H9 (cell line): ENCODE measurements at regions not wholly inside any gene's neighbourhood (a gene's known extent, or its start where the extent isn't known, plus 50 kb on each side); places are given as distances from the start of the nearest gene placed in this dataset.

Experiments used
- DNase-seq: peaks from one replicate; pipeline ENCODE4 v3.0.0-alpha.2; 2017
- H2AFZ ChIP-seq: one replicate; pipeline ENCODE4 v1.6.1; 2013; ENCODE audit warnings: mild to moderate bottlenecking, low read length, control low read depth, moderate library complexity
- H2AK5ac ChIP-seq: 2 replicates; pipeline ENCODE4 v1.6.1; 2013; ENCODE audit warnings: low read length, control low read depth, mixed read lengths; ENCODE audit not compliant: insufficient read length
- H2BK120ac ChIP-seq: one replicate; pipeline ENCODE4 v1.6.1; 2013; ENCODE audit warnings: low read depth, mild to moderate bottlenecking, low read length, control low read depth, inconsistent platforms; ENCODE audit not compliant: poor library complexity, severe bottlenecking
- H2BK12ac ChIP-seq: 2 replicates; pipeline ENCODE4 v1.6.1; 2013; ENCODE audit warnings: low read length, control low read depth, mixed read lengths, low read depth; ENCODE audit not compliant: insufficient read length
- H2BK15ac ChIP-seq: 2 replicates; pipeline ENCODE4 v1.6.1; 2013; ENCODE audit warnings: low read depth, low read length, control low read depth
- H2BK20ac ChIP-seq: one replicate; pipeline ENCODE4 v1.6.1; 2013; ENCODE audit warnings: low read depth, mild to moderate bottlenecking, low read length, control low read depth, inconsistent platforms; ENCODE audit not compliant: poor library complexity, severe bottlenecking
- H2BK5ac ChIP-seq: 2 replicates; pipeline ENCODE4 v1.6.1; 2013; ENCODE audit warnings: low read length, control low read depth, mixed read lengths; ENCODE audit not compliant: insufficient read length
- H3K14ac ChIP-seq: 2 replicates; pipeline ENCODE4 v1.6.1; 2013; ENCODE audit warnings: low read length, control low read depth; ENCODE audit not compliant: insufficient read depth
- H3K18ac ChIP-seq: 2 replicates; pipeline ENCODE4 v1.6.1; 2013; ENCODE audit warnings: low read depth, mild to moderate bottlenecking, mixed read lengths, low read length, control low read depth; ENCODE audit not compliant: insufficient read length
- H3K23ac ChIP-seq: 2 replicates; pipeline ENCODE4 v1.6.1; 2013; ENCODE audit warnings: low read length, control low read depth, mixed read lengths, low read depth; ENCODE audit not compliant: insufficient read length
- H3K23me2 ChIP-seq: 2 replicates; pipeline ENCODE4 v1.6.1; 2013; ENCODE audit warnings: low read depth, mild to moderate bottlenecking, mixed read lengths, low read length, control low read depth; ENCODE audit not compliant: insufficient read length, poor library complexity, severe bottlenecking
- H3K27ac ChIP-seq: 2 replicates; pipeline ENCODE4 v1.5.1; 2013; ENCODE audit warnings: low read length, control low read depth, mixed read lengths, low read depth; ENCODE audit not compliant: insufficient read length
- H3K27me3 ChIP-seq: 2 replicates; pipeline ENCODE4 v1.6.1; 2013; ENCODE audit warnings: low read length, control low read depth, inconsistent platforms; ENCODE audit not compliant: insufficient read depth
- H3K4ac ChIP-seq: 2 replicates; pipeline ENCODE4 v1.6.1; 2013; ENCODE audit warnings: low read depth, mild to moderate bottlenecking, control low read depth, inconsistent platforms, low read length, moderate library complexity
- H3K4me1 ChIP-seq: 2 replicates; pipeline ENCODE4 v1.6.1; 2013; ENCODE audit warnings: low read length, control low read depth, inconsistent platforms; ENCODE audit not compliant: insufficient read depth
- H3K4me2 ChIP-seq: 2 replicates; pipeline ENCODE4 v1.6.1; 2013; ENCODE audit warnings: low read length, control low read depth, mixed read lengths; ENCODE audit not compliant: insufficient read length, insufficient read depth
- H3K56ac ChIP-seq: 2 replicates; pipeline ENCODE4 v1.6.1; 2013; ENCODE audit warnings: low read depth, mild to moderate bottlenecking, mixed read lengths, low read length, control low read depth; ENCODE audit not compliant: insufficient read length
- H3K79me1 ChIP-seq: 2 replicates; pipeline ENCODE4 v1.6.1; 2013; ENCODE audit warnings: low read depth, mild to moderate bottlenecking, moderate library complexity, low read length, control low read depth, inconsistent platforms; ENCODE audit not compliant: insufficient read depth, poor library complexity, severe bottlenecking
- H3K79me2 ChIP-seq: 2 replicates; pipeline ENCODE4 v1.6.1; 2013; ENCODE audit warnings: low read length, control low read depth, inconsistent platforms; ENCODE audit not compliant: insufficient read depth
- H3K9ac ChIP-seq: 2 replicates; pipeline ENCODE4 v1.6.1; 2013; ENCODE audit warnings: low read length, control low read depth, mixed read lengths; ENCODE audit not compliant: insufficient read length; ENCODE audit errors: extremely low read depth
- H3K9me3 ChIP-seq: one replicate; pipeline ENCODE4 v1.6.1; 2013; ENCODE audit warnings: low read depth, low read length, inconsistent platforms; ENCODE audit not compliant: control insufficient read depth
- H3T11ph ChIP-seq: one replicate; pipeline ENCODE4 v1.6.1; 2013; ENCODE audit warnings: mild to moderate bottlenecking, low read length, control low read depth, inconsistent platforms
- H4K20me1 ChIP-seq: one replicate; pipeline ENCODE4 v1.6.1; 2013; ENCODE audit not compliant: control insufficient read depth, insufficient read length, insufficient read depth
- H4K5ac ChIP-seq: 2 replicates; pipeline ENCODE4 v1.6.1; 2013; ENCODE audit warnings: low read depth, mild to moderate bottlenecking, mixed read lengths, low read length, control low read depth; ENCODE audit not compliant: insufficient read length
- H4K8ac ChIP-seq: replicated peaks from 2 replicates; pipeline ENCODE4 v1.6.1; 2013; ENCODE audit warnings: low read length, control low read depth, mixed read lengths, low read depth; ENCODE audit not compliant: insufficient read length
- H4K91ac ChIP-seq: 2 replicates; pipeline ENCODE4 v1.6.1; 2013; ENCODE audit warnings: low read depth, mild to moderate bottlenecking, moderate library complexity, mixed read lengths, low read length, control low read depth; ENCODE audit not compliant: insufficient read length
- H3K27ac Mint-ChIP-seq, 3 experiments: 2 replicates in 2 of 3; 3 replicates in 1 of 3; pipeline ENCODE4 v1.8.0; 2020 to 2021; ENCODE audit warnings: mixed read lengths in 3 of 3, mild to moderate bottlenecking in 1 of 3, moderate library complexity in 1 of 3
- H3K27me3 Mint-ChIP-seq: 2 replicates; pipeline ENCODE4 v1.8.0; 2021; ENCODE audit warnings: low read depth, mild to moderate bottlenecking, moderate library complexity, mixed read lengths
- H3K36me3 Mint-ChIP-seq, 3 experiments: 2 replicates in 2 of 3; 3 replicates in 1 of 3; pipeline ENCODE4 v1.8.0; 2020 to 2021; ENCODE audit warnings: low read depth in 3 of 3, mixed read lengths in 3 of 3; ENCODE audit not compliant: insufficient read depth in 1 of 3
- H3K4me1 Mint-ChIP-seq, 2 experiments: 2 replicates each; pipeline ENCODE4 v1.8.0; 2020; ENCODE audit warnings: mixed read lengths in 2 of 2
- H3K4me3 Mint-ChIP-seq, 2 experiments: 2 replicates in 1 of 2; 3 replicates in 1 of 2; pipeline ENCODE4 v1.8.0; 2020 to 2021; ENCODE audit warnings: mild to moderate bottlenecking in 2 of 2, mixed read lengths in 2 of 2, moderate library complexity in 1 of 2
- H3K9me3 Mint-ChIP-seq, 2 experiments: 2 replicates in 1 of 2; 3 replicates in 1 of 2; pipeline ENCODE4 v1.8.0; 2020; ENCODE audit warnings: mild to moderate bottlenecking in 2 of 2, mixed read lengths in 2 of 2, moderate library complexity in 1 of 2
- WGBS: extraction: QIAGEN DNeasy Blood & Tissue Kit; methylation state at CpG from one replicate; pipeline ENCODE4 v1.1.7; 2013; ENCODE audit warnings: missing lambda C conversion rate, low lambda C conversion rate, mixed read lengths; ENCODE audit not compliant: insufficient read length; ENCODE audit errors: extremely low coverage; 5-methylcytosine and 5-hydroxymethylcytosine counted together
- TF ChIP-seq, protein P1 (sequence below): fragments of 200-600 bp; sonication (generic); conservative IDR thresholded peaks from 3 replicates; pipeline ENCODE4 v1.8.0; 2021; ENCODE audit warnings: antibody characterized with exemption, mild to moderate bottlenecking

DNA sequence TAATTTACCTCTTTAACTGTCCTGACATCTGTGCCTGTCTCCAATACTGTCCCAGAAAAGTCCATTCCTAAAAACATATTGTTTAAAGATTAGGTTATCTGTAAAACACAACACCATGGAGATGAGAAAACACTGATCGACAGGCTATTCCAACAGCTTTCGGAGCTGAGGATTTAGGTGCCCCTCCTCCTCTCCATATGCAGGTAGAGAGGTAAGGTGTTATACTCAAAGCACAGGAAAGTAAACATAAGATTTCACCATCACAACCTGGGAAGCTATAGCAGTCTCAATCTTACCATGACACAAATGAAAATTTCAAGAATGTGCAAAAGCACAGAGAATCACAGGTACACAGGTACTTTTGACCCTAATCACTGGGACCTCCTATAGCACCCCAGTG, 60.9 kb upstream of the RASAL2 start:
- Histone ChIP-seq H3K56ac (no peak overlapping the region), H2BK120ac (no peak overlapping the region), H3K9me3 (no peaks in the 10 kb centered on the region), H3K23ac (no peak overlapping the region), H3K27me3 (no peaks in the 10 kb centered on the region), H2BK12ac (no peak overlapping the region), H3K79me2 (no peaks in the 10 kb centered on the region), H4K8ac (no peak overlapping the region), H3K27ac (no peak overlapping the region), H2BK20ac (no peak overlapping the region), H4K20me1 (no peaks in the 10 kb centered on the region), H3T11ph (no peak overlapping the region), H3K4me1 (no peaks in the 10 kb centered on the region), H2BK15ac (no peak overlapping the region), H2AK5ac (no peak overlapping the region), H3K14ac (no peak overlapping the region), H3K4me2 (no peak overlapping the region), H3K18ac (no peak overlapping the region), H2AFZ (no peak overlapping the region), H2BK5ac (no peak overlapping the region), H3K79me1 (no peaks in the 10 kb centered on the region), H4K91ac (no peak overlapping the region), H3K23me2 (no peaks in the 10 kb centered on the region), H3K4ac (no peak overlapping the region), H3K9ac (no peak overlapping the region), H4K5ac (no peak overlapping the region)
- Mint-ChIP-seq H3K36me3 (peaks cover 0 to 12% (median 0%) of the 10 kb centered on the region in 3 experiments; a peak in 2 of 7 replicates), H3K27me3 (no peaks in the 10 kb centered on the region), H3K9me3 (peaks cover 3 to 9% of the 10 kb centered on the region in 2 experiments; a peak in 3 of 5 replicates), H3K27ac (peak overlapping the region in 1 of 3 experiments; percentile 21; a peak in 1 of 7 replicates), H3K4me3 (no peak overlapping the region), H3K4me1 (peaks cover 5 to 9% of the 10 kb centered on the region in 2 experiments; a peak in 2 of 4 replicates)
- WGBS = no CpG with 5 or more reads among the region's 2 CpGs
- TF ChIP-seq, protein P1, sequence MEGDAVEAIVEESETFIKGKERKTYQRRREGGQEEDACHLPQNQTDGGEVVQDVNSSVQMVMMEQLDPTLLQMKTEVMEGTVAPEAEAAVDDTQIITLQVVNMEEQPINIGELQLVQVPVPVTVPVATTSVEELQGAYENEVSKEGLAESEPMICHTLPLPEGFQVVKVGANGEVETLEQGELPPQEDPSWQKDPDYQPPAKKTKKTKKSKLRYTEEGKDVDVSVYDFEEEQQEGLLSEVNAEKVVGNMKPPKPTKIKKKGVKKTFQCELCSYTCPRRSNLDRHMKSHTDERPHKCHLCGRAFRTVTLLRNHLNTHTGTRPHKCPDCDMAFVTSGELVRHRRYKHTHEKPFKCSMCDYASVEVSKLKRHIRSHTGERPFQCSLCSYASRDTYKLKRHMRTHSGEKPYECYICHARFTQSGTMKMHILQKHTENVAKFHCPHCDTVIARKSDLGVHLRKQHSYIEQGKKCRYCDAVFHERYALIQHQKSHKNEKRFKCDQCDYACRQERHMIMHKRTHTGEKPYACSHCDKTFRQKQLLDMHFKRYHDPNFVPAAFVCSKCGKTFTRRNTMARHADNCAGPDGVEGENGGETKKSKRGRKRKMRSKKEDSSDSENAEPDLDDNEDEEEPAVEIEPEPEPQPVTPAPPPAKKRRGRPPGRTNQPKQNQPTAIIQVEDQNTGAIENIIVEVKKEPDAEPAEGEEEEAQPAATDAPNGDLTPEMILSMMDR = no peak
- no peak for DNase-seq
